ENCODE measurements at regions not wholly inside any gene's neighbourhood (a gene's known extent, or its start where the extent isn't known, plus 50 kb on each side); places are given as distances from the start of the nearest gene placed in this dataset.

DNA sequence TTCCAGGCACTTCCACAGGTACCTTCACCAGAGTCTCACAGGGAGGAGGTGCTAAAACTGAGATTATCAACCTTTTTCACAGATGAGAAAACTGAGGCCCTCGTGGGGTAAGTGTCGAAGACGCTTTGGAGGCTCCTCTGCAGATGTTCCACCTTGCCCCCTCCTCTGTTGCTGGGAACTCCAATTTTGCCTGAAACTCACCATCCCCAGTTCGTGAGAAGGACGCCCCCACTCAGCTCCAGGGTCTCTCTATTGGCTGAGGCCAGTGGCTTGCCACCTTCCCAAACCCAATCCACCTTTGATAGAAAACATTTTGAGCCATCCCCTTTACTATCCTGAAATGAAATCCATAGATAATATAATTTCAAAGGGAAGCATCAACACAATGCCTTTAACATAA lies 109.1 kb downstream of the CYP26B1 start:
- TF ChIP-seq, protein P1, sequence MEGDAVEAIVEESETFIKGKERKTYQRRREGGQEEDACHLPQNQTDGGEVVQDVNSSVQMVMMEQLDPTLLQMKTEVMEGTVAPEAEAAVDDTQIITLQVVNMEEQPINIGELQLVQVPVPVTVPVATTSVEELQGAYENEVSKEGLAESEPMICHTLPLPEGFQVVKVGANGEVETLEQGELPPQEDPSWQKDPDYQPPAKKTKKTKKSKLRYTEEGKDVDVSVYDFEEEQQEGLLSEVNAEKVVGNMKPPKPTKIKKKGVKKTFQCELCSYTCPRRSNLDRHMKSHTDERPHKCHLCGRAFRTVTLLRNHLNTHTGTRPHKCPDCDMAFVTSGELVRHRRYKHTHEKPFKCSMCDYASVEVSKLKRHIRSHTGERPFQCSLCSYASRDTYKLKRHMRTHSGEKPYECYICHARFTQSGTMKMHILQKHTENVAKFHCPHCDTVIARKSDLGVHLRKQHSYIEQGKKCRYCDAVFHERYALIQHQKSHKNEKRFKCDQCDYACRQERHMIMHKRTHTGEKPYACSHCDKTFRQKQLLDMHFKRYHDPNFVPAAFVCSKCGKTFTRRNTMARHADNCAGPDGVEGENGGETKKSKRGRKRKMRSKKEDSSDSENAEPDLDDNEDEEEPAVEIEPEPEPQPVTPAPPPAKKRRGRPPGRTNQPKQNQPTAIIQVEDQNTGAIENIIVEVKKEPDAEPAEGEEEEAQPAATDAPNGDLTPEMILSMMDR (conservative IDR thresholded peaks at IDR 0.05; ENCODE audit: low read depth, low read length), result no peak
- no peak overlapping the region for H3K9ac ChIP-seq
- no peak overlapping the region for H2AFZ ChIP-seq (ENCODE audit: low read depth)

DNA sequence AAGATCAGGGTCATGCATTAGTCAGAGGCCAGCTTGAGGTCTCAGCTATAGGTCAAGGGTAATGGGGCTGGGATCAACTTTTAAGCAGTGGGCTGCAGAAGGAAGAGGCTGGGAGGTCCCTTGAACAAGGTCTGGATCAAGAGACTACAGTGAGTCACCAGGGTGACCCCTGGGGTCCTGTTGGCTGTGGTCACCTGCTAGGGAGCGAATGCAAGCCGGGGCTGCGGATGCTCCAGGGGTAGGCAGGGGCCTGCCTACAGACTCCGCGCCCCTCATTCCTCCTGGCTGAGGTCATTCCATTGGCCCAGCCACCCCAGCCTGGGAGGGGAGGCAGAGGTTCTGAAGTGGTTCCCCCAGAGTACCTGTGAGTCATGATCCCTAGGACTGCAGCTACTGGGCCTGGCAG lies 110.4 kb downstream of the CYP26B1 start:
- H3K4me1 ChIP-seq (ENCODE audit: low read depth, poor library complexity, severe bottlenecking), result no peaks in the 10 kb centered on the region
- H2AFZ ChIP-seq (ENCODE audit: low read depth), result no peak overlapping the region
- no peaks in the 10 kb centered on the region for H4K20me1 ChIP-seq (ENCODE audit: insufficient read depth)
- H3K79me2 ChIP-seq (ENCODE audit: insufficient read depth, low read depth), result no peaks in the 10 kb centered on the region
- H3K4me3 ChIP-seq (IDR thresholded peaks at IDR 0.05; ENCODE audit: insufficient read depth, low read depth, low read length), result no peak overlapping the region
- no peaks in the 10 kb centered on the region for H3K27me3 ChIP-seq (ENCODE audit: insufficient read depth, low read depth)
- no peak overlapping the region for H3K9ac ChIP-seq
- TF ChIP-seq, protein P1 (conservative IDR thresholded peaks at IDR 0.05; ENCODE audit: low read depth, low read length), result no peak
- no peaks in the 10 kb centered on the region for H3K36me3 ChIP-seq (ENCODE audit: insufficient read depth)
- H3K27ac ChIP-seq, result no peak overlapping the region
- H3K4me2 ChIP-seq, result no peak overlapping the region

More for the DNA sequence above, 109.1 kb downstream of the CYP26B1 start:
- Histone ChIP-seq H3K27ac (no peak overlapping the region), H3K79me2 (ENCODE audit: insufficient read depth, low read depth) (no peaks in the 10 kb centered on the region), H3K4me2 (no peak overlapping the region), H3K4me1 (ENCODE audit: low read depth, poor library complexity, severe bottlenecking) (no peaks in the 10 kb centered on the region), H3K4me3 (IDR thresholded peaks at IDR 0.05; ENCODE audit: insufficient read depth, low read depth, low read length) (no peak overlapping the region), H3K36me3 (ENCODE audit: insufficient read depth) (no peaks in the 10 kb centered on the region), H3K27me3 (ENCODE audit: insufficient read depth, low read depth) (no peaks in the 10 kb centered on the region), H4K20me1 (ENCODE audit: insufficient read depth) (no peaks in the 10 kb centered on the region)

DNA sequence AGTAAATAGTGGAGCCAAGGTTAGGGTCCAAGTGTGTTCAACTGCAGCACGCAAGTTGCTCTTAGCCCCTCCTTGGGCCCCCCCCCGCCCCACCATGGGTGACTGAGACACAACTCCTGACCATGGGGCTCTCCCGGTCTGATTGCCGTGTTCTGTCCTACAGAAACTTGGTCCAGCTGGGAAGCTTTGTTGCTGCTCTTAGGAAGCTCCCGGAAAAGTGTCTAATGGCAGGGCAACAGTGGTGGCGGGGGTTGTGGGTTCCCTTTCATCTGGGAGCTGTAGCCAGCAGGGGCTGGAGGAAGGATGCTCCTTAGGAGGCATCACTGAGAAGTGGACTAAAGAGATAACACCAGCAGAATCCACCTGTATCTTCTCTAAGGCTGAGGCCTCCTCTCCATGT lies 111.1 kb downstream of the CYP26B1 start:
- no peak overlapping the region for H3K9ac ChIP-seq
- no peaks in the 10 kb centered on the region for H4K20me1 ChIP-seq (ENCODE audit: insufficient read depth)
- no peaks in the 10 kb centered on the region for H3K36me3 ChIP-seq (ENCODE audit: insufficient read depth)
- TF ChIP-seq, protein P1 (conservative IDR thresholded peaks at IDR 0.05; ENCODE audit: low read depth, low read length), result no peak
- H3K27me3 ChIP-seq (ENCODE audit: insufficient read depth, low read depth), result no peaks in the 10 kb centered on the region
- no peak overlapping the region for H2AFZ ChIP-seq (ENCODE audit: low read depth)
- no peaks in the 10 kb centered on the region for H3K4me1 ChIP-seq (ENCODE audit: low read depth, poor library complexity, severe bottlenecking)
- H3K4me2 ChIP-seq, result no peak overlapping the region
- no peaks in the 10 kb centered on the region for H3K79me2 ChIP-seq (ENCODE audit: insufficient read depth, low read depth)
- no peak overlapping the region for H3K27ac ChIP-seq
- no peak overlapping the region for H3K4me3 ChIP-seq (IDR thresholded peaks at IDR 0.05; ENCODE audit: insufficient read depth, low read depth, low read length)

DNA sequence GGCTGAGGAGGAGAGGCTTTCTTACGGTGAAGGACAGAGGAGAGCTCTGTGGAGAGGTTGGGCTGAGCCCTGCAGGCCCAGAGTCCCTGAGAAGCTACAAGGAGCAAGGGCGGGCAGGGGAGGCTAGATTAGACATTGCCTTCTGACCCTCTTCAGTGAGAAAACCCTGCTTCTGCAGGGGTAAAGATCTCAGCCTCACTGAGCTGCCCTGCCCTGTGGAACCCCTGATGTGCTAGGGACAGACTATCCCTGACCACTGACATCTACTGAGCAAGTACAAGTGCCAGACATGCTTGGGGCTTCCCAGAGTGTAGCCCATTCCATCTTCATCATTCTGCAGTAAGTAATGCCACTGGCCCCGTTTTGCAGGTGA lies 111.5 kb downstream of the CYP26B1 start:
- no peaks in the 10 kb centered on the region for H3K27me3 ChIP-seq (ENCODE audit: insufficient read depth, low read depth)
- H3K4me3 ChIP-seq (IDR thresholded peaks at IDR 0.05; ENCODE audit: insufficient read depth, low read depth, low read length), result no peak overlapping the region
- no peaks in the 10 kb centered on the region for H4K20me1 ChIP-seq (ENCODE audit: insufficient read depth)
- no peak overlapping the region for H3K9ac ChIP-seq
- H3K4me2 ChIP-seq, result no peak overlapping the region
- no peak overlapping the region for H2AFZ ChIP-seq (ENCODE audit: low read depth)
- no peaks in the 10 kb centered on the region for H3K36me3 ChIP-seq (ENCODE audit: insufficient read depth)
- TF ChIP-seq, protein P1 (conservative IDR thresholded peaks at IDR 0.05; ENCODE audit: low read depth, low read length), result no peak
- H3K27ac ChIP-seq, result no peak overlapping the region
- H3K79me2 ChIP-seq (ENCODE audit: insufficient read depth, low read depth), result no peaks in the 10 kb centered on the region
- H3K4me1 ChIP-seq (ENCODE audit: low read depth, poor library complexity, severe bottlenecking), result no peaks in the 10 kb centered on the region
